T-helper 2 cell (primary cell): ENCODE measurements at regions not wholly inside any gene's neighbourhood (a gene's known extent, or its start where the extent isn't known, plus 50 kb on each side); places are given as distances from the start of the nearest gene placed in this dataset.

ENCODE experiments used
- DNase-seq, 5 experiments: peaks; one replicate each; pipeline versions ENCODE4 v3.0.0 to v3.0.0-alpha.2; 2012 to 2022

- no peak for DNase-seq
Observed at GRCh38 chr4:10979032-10979431, 294.5 kb upstream of the CLNK start.

DNA sequence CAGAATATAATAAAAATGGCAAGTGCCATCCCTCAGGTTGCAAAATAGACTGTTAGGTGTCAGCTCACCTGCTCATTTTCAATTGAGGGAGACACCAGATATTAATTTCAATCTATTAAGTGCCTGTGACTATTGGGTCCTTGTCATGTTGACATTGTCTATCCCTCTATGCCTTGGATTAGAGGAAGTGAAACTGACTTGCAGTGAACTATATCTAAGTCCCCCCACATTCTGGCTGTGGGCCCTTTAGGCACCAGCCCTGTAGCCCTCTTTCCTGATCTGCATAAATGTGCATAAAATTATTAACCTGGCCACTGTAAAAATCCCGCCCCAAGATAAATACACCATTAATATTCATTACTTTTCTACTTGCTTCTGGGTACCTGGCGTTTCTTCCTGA lies 293.0 kb upstream of the CLNK start:
- DNase-seq, result no peak

DNA sequence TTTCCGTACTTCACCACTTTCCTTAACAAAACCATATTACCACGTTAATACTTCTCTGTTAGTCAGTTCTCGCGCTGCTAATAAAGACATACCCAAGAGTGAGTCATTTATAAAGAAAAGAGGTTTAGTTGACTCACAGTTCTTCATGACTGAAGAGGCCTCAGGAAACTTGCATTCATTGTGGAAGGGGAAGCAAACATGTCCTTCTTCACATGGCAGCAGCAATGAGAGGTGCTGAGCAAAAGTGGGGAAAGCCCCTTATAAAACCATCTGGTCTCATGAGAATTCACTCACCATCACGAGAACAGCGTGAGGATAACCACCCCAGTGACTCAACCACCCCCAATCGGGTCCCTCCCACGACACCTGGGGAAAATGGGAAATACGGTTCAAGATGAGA lies 289.8 kb upstream of the CLNK start:
- DNase-seq, result no peak

DNA sequence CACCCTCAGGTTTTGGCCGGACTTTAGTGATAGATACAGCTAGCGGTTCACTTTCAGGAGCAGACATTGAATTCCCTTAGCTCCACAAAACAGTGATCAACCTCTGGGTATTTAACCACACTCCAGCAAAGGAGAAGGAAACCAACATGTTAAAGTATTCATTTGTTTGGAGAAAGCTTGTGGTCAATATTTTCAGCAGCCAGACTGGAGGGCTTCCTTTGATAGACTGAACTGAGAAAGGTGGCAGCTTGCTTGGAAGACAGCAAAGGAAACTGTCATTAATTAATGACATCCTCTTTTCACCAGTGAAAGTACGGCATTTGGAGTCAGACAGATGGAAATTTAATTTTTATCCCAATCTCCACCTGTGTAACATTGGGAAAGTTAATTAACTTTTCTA lies 289.1 kb upstream of the CLNK start:
- DNase-seq, result no peak

- DNase-seq, result no peak
Observed at GRCh38 chr4:10971800-10972401, 287.3 kb upstream of the CLNK start.

DNA sequence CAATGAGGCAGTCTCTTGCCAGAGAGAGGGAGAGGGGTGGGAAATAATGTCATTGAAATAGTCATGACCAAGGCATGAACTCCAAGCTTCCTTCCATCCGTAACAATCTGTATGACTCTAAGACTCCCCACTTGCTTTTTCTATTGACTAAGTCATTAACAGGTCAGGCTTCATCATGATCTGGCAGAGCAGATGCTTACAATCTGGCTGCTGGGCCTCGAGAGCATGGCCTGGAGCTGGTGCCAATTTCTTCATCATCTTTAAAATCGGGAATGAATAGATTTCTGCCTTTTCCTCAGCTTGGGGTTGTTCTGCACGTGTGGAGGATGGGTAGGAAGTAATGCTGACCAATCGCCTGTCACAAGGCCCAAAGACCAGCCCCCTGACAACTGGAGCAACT lies 280.6 kb upstream of the CLNK start:
- DNase-seq, result no peak

DNA sequence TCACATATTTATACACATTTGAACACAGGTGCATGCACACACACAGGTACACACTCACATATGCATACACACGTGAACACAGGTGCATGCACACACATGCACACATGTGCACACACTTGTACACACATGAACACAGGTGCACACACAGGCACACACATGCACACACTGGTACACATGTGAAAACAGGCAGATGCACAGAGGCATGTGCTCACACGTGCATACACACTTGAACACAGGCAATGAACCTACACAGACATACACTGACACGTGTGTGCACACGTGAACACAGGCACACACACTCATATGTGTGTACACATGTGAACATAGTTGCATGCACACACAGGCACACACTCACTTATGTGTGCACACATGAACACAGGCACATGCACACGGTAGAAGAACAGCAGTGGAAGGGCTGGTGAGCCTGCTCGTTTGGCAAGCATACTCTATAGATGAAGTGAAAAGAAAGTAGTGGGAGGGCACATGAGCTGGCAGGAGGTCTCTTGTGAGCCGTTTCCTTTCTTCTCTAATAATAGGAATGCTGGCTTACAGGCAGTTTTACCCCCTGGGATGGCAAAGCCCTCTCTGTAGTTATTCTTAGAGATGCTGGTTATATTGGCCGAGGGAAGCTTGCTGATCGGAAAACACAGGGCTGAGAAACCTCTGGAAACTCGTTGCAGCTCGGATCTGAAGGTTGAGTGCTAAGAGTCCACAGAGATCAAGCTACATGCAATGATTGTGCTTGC lies 279.6 kb upstream of the CLNK start:
- no peak for DNase-seq

DNA sequence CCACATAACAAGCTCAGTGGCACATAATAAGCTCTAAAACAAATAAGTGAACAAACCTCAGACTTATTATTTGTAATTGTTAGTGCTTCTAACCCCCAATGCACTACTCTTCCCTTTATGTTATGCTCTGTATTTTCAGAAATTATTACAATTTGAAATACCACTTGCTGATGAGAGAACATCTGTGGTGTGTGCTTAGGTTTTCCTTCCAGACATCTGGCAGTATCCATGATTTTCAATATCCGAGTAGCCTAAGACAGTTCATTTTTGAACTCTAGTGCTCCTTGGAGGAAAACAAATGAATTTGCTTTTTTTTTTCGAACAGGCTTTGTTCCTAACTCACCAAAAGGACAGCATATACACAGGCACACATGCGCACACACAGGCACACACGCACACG lies 278.7 kb upstream of the CLNK start:
- no peak for DNase-seq

GRCh38 chr4:10962246-10962645 lies 277.7 kb upstream of the CLNK start:
- no peak for DNase-seq

DNA sequence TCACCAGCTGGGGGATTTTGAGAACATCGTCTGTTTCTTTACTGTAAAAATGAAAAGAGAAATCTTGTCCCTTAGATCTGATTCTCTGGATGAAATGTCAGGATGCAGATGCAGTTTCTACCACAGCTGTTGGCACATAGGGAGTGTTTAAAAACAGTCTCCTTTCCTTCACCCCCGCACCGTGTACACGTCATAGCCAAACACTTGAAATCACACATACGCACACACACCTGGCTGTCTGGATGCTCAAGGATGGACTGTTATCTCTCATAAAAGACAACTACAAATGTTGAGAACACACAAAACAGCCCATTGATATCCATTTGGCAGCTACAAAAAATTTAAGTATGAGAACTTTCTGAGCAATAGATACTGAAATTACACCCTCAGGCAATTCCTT lies 275.8 kb upstream of the CLNK start:
- DNase-seq, result no peak

- no peak for DNase-seq
Observed at GRCh38 chr4:10959586-10959985, 275.0 kb upstream of the CLNK start.

GRCh38 chr4:10958226-10958856 lies 273.8 kb upstream of the CLNK start:
- no peak for DNase-seq

DNA sequence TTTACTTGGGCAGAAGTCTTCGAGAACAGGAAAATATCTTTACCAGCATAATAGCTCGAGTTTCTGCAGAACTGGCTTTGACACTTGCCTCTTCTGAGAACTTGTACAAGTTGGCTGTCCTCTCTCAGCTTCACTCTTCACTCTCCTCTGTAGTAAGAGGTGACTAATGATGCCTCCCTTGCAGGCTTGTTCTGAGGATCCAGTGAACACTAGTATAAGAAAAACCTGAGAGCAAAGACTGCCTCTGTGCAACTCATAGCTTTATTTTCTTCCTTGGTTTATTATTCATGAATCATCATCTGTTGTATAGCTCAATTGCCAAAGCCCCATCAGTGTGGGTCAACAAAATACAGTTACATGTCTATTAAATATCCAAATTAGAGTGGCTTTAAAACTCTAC lies 266.7 kb upstream of the CLNK start:
- no peak for DNase-seq

DNA sequence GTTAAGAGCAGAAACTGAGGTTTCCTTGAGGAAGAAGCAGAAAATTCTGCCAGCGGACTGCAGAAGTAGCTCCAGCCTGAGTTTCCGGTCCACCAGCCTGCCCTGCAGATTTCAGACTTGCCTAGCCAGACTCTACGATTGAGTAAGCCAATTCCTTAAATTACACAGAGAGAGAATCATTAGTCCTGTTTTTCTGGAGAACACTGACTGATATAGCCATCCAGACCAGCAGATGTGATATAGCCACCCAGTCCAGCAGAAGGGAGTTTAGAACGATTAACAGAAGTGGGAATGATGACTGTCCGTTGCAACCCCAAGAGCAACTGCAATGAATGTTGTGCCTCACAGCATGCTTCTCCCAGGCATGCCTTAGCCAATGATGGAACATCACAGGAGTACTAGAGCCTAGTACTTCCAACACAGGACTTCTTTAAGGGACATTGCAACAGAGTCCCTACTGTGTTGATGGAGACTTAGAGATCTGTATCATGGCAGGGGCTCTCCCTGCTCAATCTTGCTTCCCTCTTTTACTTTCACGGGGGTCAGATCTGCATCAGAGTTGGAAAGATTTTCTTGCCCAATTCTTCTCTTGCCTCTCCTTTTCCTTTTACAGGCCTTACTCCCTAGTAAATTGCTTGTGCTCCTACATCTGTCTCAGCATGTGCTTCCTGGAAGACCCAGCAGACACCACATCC lies 264.6 kb upstream of the CLNK start:
- DNase-seq, result no peak

GRCh38 chr4:10947898-10948297 lies 263.3 kb upstream of the CLNK start:
- DNase-seq, result no peak

GRCh38 chr4:10944321-10944720 lies 259.8 kb upstream of the CLNK start:
- DNase-seq, result no peak

GRCh38 chr4:10942156-10942555 lies 257.6 kb upstream of the CLNK start:
- DNase-seq, result no peak

- no peak for DNase-seq
Observed at GRCh38 chr4:10929818-10930217, 245.2 kb upstream of the CLNK start.

DNA sequence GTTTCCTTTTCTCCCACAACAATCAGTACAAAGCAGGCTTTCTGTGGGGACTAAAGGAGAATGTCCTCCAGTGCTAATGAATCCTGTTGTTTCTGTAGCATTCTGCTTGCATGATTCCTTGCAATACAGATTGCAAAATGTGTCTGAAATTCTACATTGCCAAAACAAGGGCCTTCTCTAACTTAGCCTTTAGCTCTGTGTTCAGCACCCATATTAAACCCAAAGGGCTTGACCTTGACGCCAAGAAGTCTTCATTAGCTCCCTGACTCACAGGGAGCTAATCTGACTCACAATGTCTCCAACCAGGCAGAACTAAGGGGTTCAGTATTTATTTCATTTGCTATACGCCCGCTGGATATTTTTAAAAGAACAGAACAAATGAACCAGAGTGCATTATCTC lies 241.4 kb upstream of the CLNK start:
- no peak for DNase-seq

- DNase-seq, result no peak
Observed at GRCh38 chr4:10924274-10924673, 239.7 kb upstream of the CLNK start.

DNA sequence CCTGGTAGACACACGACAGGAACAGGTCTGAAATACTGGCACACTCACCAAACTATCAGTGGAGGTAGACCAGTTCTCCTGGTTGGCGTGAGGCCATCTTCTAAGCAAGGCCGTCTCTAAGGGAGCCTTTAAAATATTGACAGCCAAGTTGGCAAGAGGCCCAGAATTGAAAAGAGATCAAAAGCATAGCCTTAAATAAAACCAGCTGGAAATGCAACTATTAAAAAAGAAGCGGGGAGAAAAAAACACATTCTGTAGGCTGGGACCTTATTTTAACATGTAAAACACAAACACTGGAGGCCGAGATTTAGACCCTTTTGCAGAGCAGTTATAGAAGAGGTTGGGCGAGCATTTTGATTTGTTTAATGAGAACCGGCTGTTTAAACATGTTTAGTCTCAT lies 233.0 kb upstream of the CLNK start:
- no peak for DNase-seq

DNA sequence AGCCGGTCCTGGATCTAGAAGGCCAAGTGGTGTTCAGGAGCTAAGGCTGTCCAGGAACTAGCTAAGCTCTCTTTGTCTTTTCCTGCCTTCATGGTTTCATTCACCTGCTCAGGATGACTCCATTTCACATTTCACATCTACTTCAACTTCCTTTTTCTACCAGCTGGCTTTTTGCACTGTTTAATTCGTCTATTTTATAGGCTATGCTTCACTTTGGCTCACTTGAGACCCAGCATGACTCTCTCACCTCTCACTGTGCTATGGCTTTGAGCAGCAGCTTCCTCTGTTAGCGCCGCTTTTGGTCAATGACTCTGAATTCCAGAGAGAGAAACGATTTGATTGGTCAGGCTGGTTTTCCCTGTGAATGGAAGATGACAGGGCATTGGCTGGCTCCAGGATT lies 213.5 kb upstream of the CLNK start:
- DNase-seq, result no peak

DNA sequence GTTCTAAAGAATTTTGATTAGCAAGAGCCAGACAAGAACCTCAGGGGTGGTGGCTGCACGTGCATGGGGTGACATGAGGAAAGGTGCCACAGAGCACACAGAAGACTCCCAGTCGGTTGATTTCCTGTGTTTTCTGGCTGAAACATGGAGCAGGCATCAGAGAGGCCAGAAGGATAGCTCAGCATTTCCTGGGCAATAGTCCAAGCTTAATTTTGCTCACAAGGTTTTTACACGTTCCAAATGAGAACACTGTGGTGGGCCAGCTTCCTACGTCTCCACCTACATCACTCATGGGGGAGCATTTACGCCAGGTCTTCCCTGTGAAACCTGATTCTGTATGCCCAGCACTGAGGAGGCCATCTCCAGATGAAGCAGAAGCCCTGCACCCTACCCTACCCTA lies 212.5 kb upstream of the CLNK start:
- DNase-seq, result no peak

- DNase-seq, result no peak
Observed at GRCh38 chr4:10893395-10893794, 208.8 kb upstream of the CLNK start.
